Activated CD4-positive, alpha-beta T cell treated with anti-CD3 and anti-CD28 coated beads, Interleukin-2, amount 10 ng/mL, durations not matched to agents 24 days and 14 days (primary cell): ENCODE measurements at regions not wholly inside any gene's neighbourhood (a gene's known extent, or its start where the extent isn't known, plus 50 kb on each side); places are given as distances from the start of the nearest gene placed in this dataset.

Source experiments
- DNase-seq: peaks from one replicate; pipeline ENCODE4 v3.0.0; 2022
- H3K27ac Mint-ChIP-seq: one replicate; pipeline ENCODE4 v1.8.0; 2022; ENCODE audit warnings: mild to moderate bottlenecking, mixed read lengths
- H3K27me3 Mint-ChIP-seq: one replicate; pipeline ENCODE4 v1.8.0; 2022; ENCODE audit warnings: mixed read lengths
- H3K36me3 Mint-ChIP-seq: one replicate; pipeline ENCODE4 v1.8.0; 2022; ENCODE audit warnings: low read depth, mild to moderate bottlenecking, mixed read lengths
- H3K4me1 Mint-ChIP-seq: one replicate; pipeline ENCODE4 v1.8.0; 2021; ENCODE audit warnings: mixed read lengths
- H3K4me3 Mint-ChIP-seq: one replicate; pipeline ENCODE4 v1.8.0; 2022; ENCODE audit warnings: mild to moderate bottlenecking, moderate library complexity, mixed read lengths
- H3K9me3 Mint-ChIP-seq: one replicate; pipeline ENCODE4 v1.8.0; 2021; ENCODE audit warnings: mixed read lengths
- intact Hi-C: fragments of 100-400 bp; cut with micrococcal nuclease; formaldehyde crosslinking; loops from one replicate; pipeline ENCODE4 v1.15.1; 2023

- H3K4me1 Mint-ChIP-seq, result no peaks in the 10 kb centered on the region
- H3K27me3 Mint-ChIP-seq, result peaks cover 7% of the 10 kb centered on the region
- no peak for DNase-seq
- H3K9me3 Mint-ChIP-seq, result no peaks in the 10 kb centered on the region
- intact Hi-C loops, result no loop called here
- no peak overlapping the region for H3K27ac Mint-ChIP-seq
- no peaks in the 10 kb centered on the region for H3K36me3 Mint-ChIP-seq
- H3K4me3 Mint-ChIP-seq, result no peak overlapping the region
These were observed 79.8 kb downstream of the RHOB start for GRCh38 chr2:20526708-20527107.

GRCh38 chr2:20528713-20529112 is 81.8 kb downstream of the RHOB start:
- Mint-ChIP-seq H3K36me3 (no peaks in the 10 kb centered on the region), H3K9me3 (no peaks in the 10 kb centered on the region), H3K4me3 (no peak overlapping the region), H3K27ac (no peak overlapping the region), H3K4me1 (no peaks in the 10 kb centered on the region), H3K27me3 (peaks cover 3% of the 10 kb centered on the region)
- intact Hi-C loops, result no loop called here
- DNase-seq, result no peak

GRCh38 chr2:20530520-20530919 is 83.6 kb downstream of the RHOB start:
- DNase-seq, result no peak
- Mint-ChIP-seq H3K4me1 (no peaks in the 10 kb centered on the region), H3K4me3 (no peak overlapping the region), H3K27ac (no peak overlapping the region), H3K36me3 (no peaks in the 10 kb centered on the region), H3K27me3 (peaks cover 3% of the 10 kb centered on the region), H3K9me3 (no peaks in the 10 kb centered on the region)
- intact Hi-C loops, result no loop called here

- intact Hi-C loops, result no loop called here
- Mint-ChIP-seq H3K4me3 (no peak overlapping the region), H3K9me3 (no peaks in the 10 kb centered on the region), H3K4me1 (no peaks in the 10 kb centered on the region), H3K36me3 (no peaks in the 10 kb centered on the region), H3K27me3 (peaks cover 3% of the 10 kb centered on the region), H3K27ac (no peak overlapping the region)
- DNase-seq, result no peak
These were observed 84.9 kb downstream of the RHOB start for GRCh38 chr2:20531633-20532262.

- Mint-ChIP-seq H3K4me3 (no peak overlapping the region), H3K4me1 (no peaks in the 10 kb centered on the region), H3K9me3 (no peaks in the 10 kb centered on the region), H3K27ac (no peak overlapping the region), H3K27me3 (peaks cover 3% of the 10 kb centered on the region), H3K36me3 (no peaks in the 10 kb centered on the region)
- intact Hi-C loops, result no loop called here
- no peak for DNase-seq
These were observed 86.0 kb downstream of the RHOB start for GRCh38 chr2:20532634-20533437.

- H3K27ac Mint-ChIP-seq, result no peak overlapping the region
- no peaks in the 10 kb centered on the region for H3K36me3 Mint-ChIP-seq
- peaks cover 3% of the 10 kb centered on the region for H3K27me3 Mint-ChIP-seq
- no peak for DNase-seq
- intact Hi-C loops, result no loop called here
- no peak overlapping the region for H3K4me3 Mint-ChIP-seq
- H3K9me3 Mint-ChIP-seq, result no peaks in the 10 kb centered on the region
- no peaks in the 10 kb centered on the region for H3K4me1 Mint-ChIP-seq
These were observed 87.2 kb downstream of the RHOB start for GRCh38 chr2:20533993-20534622.

- intact Hi-C loops, result no loop called here
- no peak for DNase-seq
- no peak overlapping the region for H3K4me3 Mint-ChIP-seq
- H3K27me3 Mint-ChIP-seq, result no peaks in the 10 kb centered on the region
- no peaks in the 10 kb centered on the region for H3K9me3 Mint-ChIP-seq
- no peaks in the 10 kb centered on the region for H3K36me3 Mint-ChIP-seq
- H3K4me1 Mint-ChIP-seq, result no peaks in the 10 kb centered on the region
- H3K27ac Mint-ChIP-seq, result no peak overlapping the region
These were observed 88.3 kb downstream of the RHOB start for GRCh38 chr2:20534913-20535801.

GRCh38 chr2:20536619-20537422 is 89.9 kb downstream of the RHOB start:
- H3K9me3 Mint-ChIP-seq, result no peaks in the 10 kb centered on the region
- intact Hi-C loops, result no loop called here
- H3K27ac Mint-ChIP-seq, result no peak overlapping the region
- no peak for DNase-seq
- H3K27me3 Mint-ChIP-seq, result no peaks in the 10 kb centered on the region
- no peaks in the 10 kb centered on the region for H3K36me3 Mint-ChIP-seq
- H3K4me3 Mint-ChIP-seq, result no peak overlapping the region
- H3K4me1 Mint-ChIP-seq, result no peaks in the 10 kb centered on the region

GRCh38 chr2:20537423-20538307 is 90.8 kb downstream of the RHOB start:
- Mint-ChIP-seq H3K27ac (no peak overlapping the region), H3K36me3 (no peaks in the 10 kb centered on the region), H3K9me3 (no peaks in the 10 kb centered on the region), H3K4me1 (no peaks in the 10 kb centered on the region), H3K27me3 (no peaks in the 10 kb centered on the region), H3K4me3 (no peak overlapping the region)
- intact Hi-C loops, result no loop called here
- no peak for DNase-seq

GRCh38 chr2:20538308-20539132 is 91.6 kb downstream of the RHOB start:
- H3K27ac Mint-ChIP-seq, result no peak overlapping the region
- intact Hi-C loops, result no loop called here
- H3K36me3 Mint-ChIP-seq, result no peaks in the 10 kb centered on the region

GRCh38 chr2:20539133-20539719 is 92.4 kb downstream of the RHOB start:
- Mint-ChIP-seq H3K9me3 (no peaks in the 10 kb centered on the region), H3K27ac (no peak overlapping the region), H3K36me3 (no peaks in the 10 kb centered on the region), H3K4me1 (no peaks in the 10 kb centered on the region), H3K4me3 (no peak overlapping the region), H3K27me3 (no peaks in the 10 kb centered on the region)
- DNase-seq, result no peak
- intact Hi-C loops, result no loop called here

More at GRCh38 chr2:20538308-20539132, 91.6 kb downstream of the RHOB start:
- H3K4me3 Mint-ChIP-seq, result no peak overlapping the region
- H3K9me3 Mint-ChIP-seq, result no peaks in the 10 kb centered on the region
- H3K4me1 Mint-ChIP-seq, result no peaks in the 10 kb centered on the region
- H3K27me3 Mint-ChIP-seq, result no peaks in the 10 kb centered on the region
- DNase-seq, result no peak
